Upper lobe of right lung (tissue), 1 donor: ENCODE measurements at regions not wholly inside any gene's neighbourhood (a gene's known extent, or its start where the extent isn't known, plus 50 kb on each side); places are given as distances from the start of the nearest gene placed in this dataset.

Experiments
- ATAC-seq: fragments of 200-7000 bp; cut with Tn5 transposase; one replicate; pipeline ENCODE4 v1.9.1; 2020; ENCODE audit warnings: mild to moderate bottlenecking, moderate library complexity
- DNase-seq: peaks from one replicate; pipeline ENCODE4 v3.0.0-alpha.2; 2020
- H3K27ac ChIP-seq: fragments of 200-600 bp; one replicate; pipeline ENCODE4 v1.8.0; 2022
- H3K27me3 ChIP-seq: fragments of 200-600 bp; one replicate; pipeline ENCODE4 v1.8.0; 2022; ENCODE audit warnings: mild to moderate bottlenecking
- H3K36me3 ChIP-seq: fragments of 200-600 bp; one replicate; pipeline ENCODE4 v1.8.0; 2022
- H3K4me1 ChIP-seq: fragments of 200-600 bp; one replicate; pipeline ENCODE4 v1.8.0; 2022
- H3K4me3 ChIP-seq: fragments of 200-600 bp; one replicate; pipeline ENCODE4 v1.8.0; 2022; ENCODE audit warnings: mild to moderate bottlenecking
- H3K9me3 ChIP-seq: fragments of 200-600 bp; one replicate; pipeline ENCODE4 v1.8.0; 2022
- CTCF ChIP-seq: fragments of 200-600 bp; IDR thresholded peaks from one replicate; pipeline ENCODE4 v1.8.0; 2022; ENCODE audit warnings: antibody characterized with exemption
- intact Hi-C: fragments of 100-400 bp; cut with DNase I; formaldehyde crosslinking; loops from one replicate; pipeline ENCODE4 v1.11.0; 2022
- donor health status: DM: no; HTN: yes; CAD: no; lungs with severe emphysema.

DNA sequence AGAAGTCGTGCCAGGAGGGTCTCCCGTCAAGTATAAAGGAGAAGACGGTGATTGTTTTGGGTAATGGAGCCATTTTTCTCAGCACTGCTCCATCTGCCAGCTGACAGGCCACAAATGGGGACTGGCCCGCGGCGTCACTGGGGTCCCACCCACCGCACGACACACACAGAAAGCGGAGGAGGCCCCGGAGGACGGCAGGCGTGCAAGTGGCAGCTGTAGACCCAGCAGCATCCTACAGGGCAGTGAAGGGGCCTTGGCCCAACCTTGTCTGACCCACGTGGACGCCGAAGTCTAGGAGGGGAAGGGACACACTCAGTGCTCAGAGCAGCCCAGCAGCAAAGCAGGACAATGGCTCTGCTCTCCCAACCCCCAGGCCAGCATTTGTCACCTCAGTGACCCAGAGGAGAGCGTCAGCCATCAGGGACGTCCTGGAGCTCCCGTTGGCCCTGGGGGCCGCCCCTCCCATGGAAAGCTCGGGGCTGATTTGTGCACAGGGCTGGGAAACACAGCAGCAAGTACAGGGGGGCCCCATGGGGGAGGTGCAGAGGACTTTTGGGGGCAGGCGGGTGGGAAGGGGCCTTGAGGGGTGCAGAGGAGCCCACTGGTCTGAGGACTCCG is 644.4 kb downstream of the BRD1 start:
- DNase-seq (no peak), ATAC-seq (no peak)
- no peaks in the 10 kb centered on the region for H3K4me1 ChIP-seq
- H3K9me3 ChIP-seq, result no peaks in the 10 kb centered on the region
- no peak overlapping the region for H3K4me3 ChIP-seq
- intact Hi-C loops, result no loop called here
- no peaks in the 10 kb centered on the region for H3K36me3 ChIP-seq
- no peak for TF ChIP-seq CTCF
- no peak overlapping the region for H3K27ac ChIP-seq
- H3K27me3 ChIP-seq, result peaks cover 11% of the 10 kb centered on the region

DNA sequence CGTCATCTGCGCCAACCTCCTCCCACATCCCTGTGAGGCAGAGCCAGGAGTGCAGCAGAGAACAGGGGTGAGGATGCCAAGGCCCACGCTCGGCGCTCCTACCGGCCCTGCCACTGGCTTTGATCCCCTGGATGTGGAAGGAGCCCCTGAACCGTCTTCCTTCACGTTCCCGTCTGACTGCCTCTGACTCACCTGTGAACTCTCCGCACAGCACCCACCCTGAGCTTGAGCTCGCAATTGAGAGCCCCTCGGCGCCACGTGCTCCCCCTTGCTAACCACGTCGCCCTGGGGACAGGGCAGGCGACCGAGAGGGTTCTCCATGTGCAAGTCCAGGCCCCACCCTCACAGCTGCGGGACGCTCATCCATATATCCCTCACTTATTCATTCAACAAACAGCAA is 645.3 kb downstream of the BRD1 start:
- ATAC-seq (no peak), DNase-seq (no peak)
- Histone ChIP-seq H3K27ac (no peak overlapping the region), H3K4me3 (no peak overlapping the region), H3K27me3 (peaks cover 11% of the 10 kb centered on the region), H3K36me3 (no peaks in the 10 kb centered on the region), H3K4me1 (no peaks in the 10 kb centered on the region), H3K9me3 (no peaks in the 10 kb centered on the region)
- intact Hi-C loops, result no loop called here
- no peak for TF ChIP-seq CTCF

GRCh38 chr22:49181942-49182341 is 645.7 kb downstream of the BRD1 start:
- Histone ChIP-seq H3K4me1 (no peaks in the 10 kb centered on the region), H3K9me3 (no peaks in the 10 kb centered on the region), H3K36me3 (no peaks in the 10 kb centered on the region), H3K4me3 (no peak overlapping the region), H3K27ac (no peak overlapping the region), H3K27me3 (peaks cover 12% of the 10 kb centered on the region)
- no peak for TF ChIP-seq CTCF
- intact Hi-C loops, result no loop called here
- no peak for ATAC-seq
- DNase-seq, result no peak

- Histone ChIP-seq H3K9me3 (no peaks in the 10 kb centered on the region), H3K4me1 (no peaks in the 10 kb centered on the region), H3K36me3 (no peaks in the 10 kb centered on the region), H3K27ac (no peak overlapping the region), H3K4me3 (no peak overlapping the region), H3K27me3 (peaks cover 16% of the 10 kb centered on the region)
- ATAC-seq, result no peak
- no peak for DNase-seq
- intact Hi-C loops, result no loop called here
- TF ChIP-seq CTCF, result no peak
Observed at GRCh38 chr22:49181431-49181830, 646.2 kb downstream of the BRD1 start.

- Histone ChIP-seq H3K4me1 (no peaks in the 10 kb centered on the region), H3K9me3 (no peaks in the 10 kb centered on the region), H3K27me3 (peaks cover 16% of the 10 kb centered on the region), H3K4me3 (no peak overlapping the region), H3K27ac (no peak overlapping the region), H3K36me3 (no peaks in the 10 kb centered on the region)
- TF ChIP-seq CTCF, result no peak
- ATAC-seq (no peak), DNase-seq (no peak)
- intact Hi-C loops, result no loop called here
Observed at GRCh38 chr22:49180683-49181024, 647.0 kb downstream of the BRD1 start.
